NOMO-1 (cell line): ENCODE measurements at regions not wholly inside any gene's neighbourhood (a gene's known extent, or its start where the extent isn't known, plus 50 kb on each side); places are given as distances from the start of the nearest gene placed in this dataset.

Experiments used
- DNase-seq, 2 experiments: peaks; one replicate each; lab custom pipeline; 2025; ENCODE audit not compliant: unreplicated experiment in 2 of 2; lab: John Stamatoyannopoulos, UW

- no peak for DNase-seq
These were observed 50.4 kb upstream of the CTNNBL1 start for GRCh38 chr20:37643400-37643799.

GRCh38 chr20:37642246-37642645, 51.6 kb upstream of the CTNNBL1 start:
- no peak for DNase-seq

GRCh38 chr20:37640600-37641561, 52.9 kb upstream of the CTNNBL1 start:
- DNase-seq: no peak

GRCh38 chr20:37638527-37638926, 55.3 kb upstream of the CTNNBL1 start:
- DNase-seq: no peak

- no peak for DNase-seq
These were observed 56.9 kb upstream of the CTNNBL1 start for GRCh38 chr20:37636977-37637376.

GRCh38 chr20:37636212-37636975, 57.4 kb upstream of the CTNNBL1 start:
- no peak for DNase-seq

GRCh38 chr20:37630993-37631392, 62.8 kb upstream of the CTNNBL1 start:
- DNase-seq: no peak

- no peak for DNase-seq
These were observed 63.7 kb upstream of the CTNNBL1 start for GRCh38 chr20:37630166-37630565.

GRCh38 chr20:37627767-37628130, 66.1 kb upstream of the CTNNBL1 start:
- no peak for DNase-seq

GRCh38 chr20:37627060-37627766, 66.6 kb upstream of the CTNNBL1 start:
- DNase-seq: peak in 1 of 2 experiments; percentile 4

- no peak for DNase-seq
These were observed 68.9 kb upstream of the CTNNBL1 start for GRCh38 chr20:37624963-37625362.

- DNase-seq: no peak
These were observed 71.1 kb upstream of the CTNNBL1 start for GRCh38 chr20:37622728-37623127.

GRCh38 chr20:37619496-37619895, 74.3 kb upstream of the CTNNBL1 start:
- DNase-seq: no peak

GRCh38 chr20:37616110-37616425, 77.8 kb upstream of the CTNNBL1 start:
- no peak for DNase-seq

GRCh38 chr20:37615340-37616109, 78.3 kb upstream of the CTNNBL1 start:
- DNase-seq: no peak

- no peak for DNase-seq
These were observed 82.0 kb upstream of the CTNNBL1 start for GRCh38 chr20:37611852-37612251.

GRCh38 chr20:37611346-37611745, 82.5 kb upstream of the CTNNBL1 start:
- DNase-seq: no peak

GRCh38 chr20:37610203-37610798, 82.6 kb upstream of the BLCAP start:
- no peak for DNase-seq

- DNase-seq: no peak
These were observed 75.0 kb upstream of the BLCAP start for GRCh38 chr20:37602634-37603033.

- DNase-seq: no peak
These were observed 72.8 kb upstream of the BLCAP start for GRCh38 chr20:37600486-37600885.
